B cell (primary cell): ENCODE measurements at regions not wholly inside any gene's neighbourhood (a gene's known extent, or its start where the extent isn't known, plus 50 kb on each side); places are given as distances from the start of the nearest gene placed in this dataset.
A peak's percentile ranks its signal among the peaks of the same experiment; 100 is the strongest.

Source experiments
- ATAC-seq: fragments of 200-7000 bp; cut with Tn5 transposase; one replicate; pipeline ENCODE4 v1.10.0; 2021; ENCODE audit warnings: low read depth, mild to moderate bottlenecking, moderate number of reproducible peaks, moderate library complexity
- CTCF ChIA-PET: fragments of 350-600 bp; sonication (Branson Sonifier 250); formaldehyde crosslinking; loops from one replicate; lab custom pipeline; 2021; ENCODE audit warnings: antibody characterized with exemption, inconsistent platforms; lab: Charles Lee
- POLR2A ChIA-PET: fragments of 350-600 bp; sonication (Branson Sonifier 250); formaldehyde crosslinking; loops from one replicate; lab custom pipeline; 2021; ENCODE audit warnings: antibody characterized with exemption; lab: Charles Lee
- DNase-seq: peaks from one replicate; pipeline ENCODE4 v3.0.0; 2013
- H2AFZ ChIP-seq: 2 replicates; pipeline ENCODE4 v1.6.1; 2012; ENCODE audit warnings: mild to moderate bottlenecking, low read depth, low read length; ENCODE audit not compliant: insufficient read depth, poor library complexity, severe bottlenecking
- H3K27ac ChIP-seq, 2 donors: 1 replicate in 1 of 2; 2 replicates in 1 of 2; pipeline ENCODE4 v1.5.1; 2012 to 2013; ENCODE audit warnings: low read length in 2 of 2, mild to moderate bottlenecking in 2 of 2, moderate library complexity in 1 of 2
- H3K27me3 ChIP-seq, 4 experiments: fragments of 200-600 bp in 1 of 4; sonication (generic) in 1 of 4; replicated peaks in 1 of 4; 1 replicate in 2 of 4; 2 replicates in 2 of 4; pipeline versions ENCODE4 v1.6.1 to v1.7.0; 2013 to 2016; ENCODE audit warnings: low read length in 3 of 4, mild to moderate bottlenecking in 2 of 4, mixed read lengths in 1 of 4, moderate library complexity in 1 of 4; ENCODE audit not compliant: insufficient read depth in 4 of 4, control insufficient read depth in 3 of 4; ENCODE audit errors: control extremely low read depth in 1 of 4
- H3K36me3 ChIP-seq, 2 experiments: replicated peaks in 1 of 2; 1 replicate in 1 of 2; 2 replicates in 1 of 2; pipeline versions ENCODE4 v1.6.1 to v1.7.1; 2013; ENCODE audit warnings: low read length in 1 of 2; ENCODE audit not compliant: insufficient read depth in 2 of 2, control insufficient read depth in 1 of 2; ENCODE audit errors: control extremely low read depth in 1 of 2, extremely low read depth in 1 of 2
- H3K4me1 ChIP-seq, 2 donors: fragments of 200-600 bp in 1 of 2; sonication (generic) in 1 of 2; 1 replicate in 1 of 2; 2 replicates in 1 of 2; pipeline versions ENCODE4 v1.5.1 to v1.6.1; 2013 to 2017; ENCODE audit warnings: low read length in 2 of 2; ENCODE audit not compliant: control insufficient read depth in 2 of 2, insufficient read depth in 2 of 2
- H3K4me2 ChIP-seq: replicated peaks from 2 replicates; pipeline ENCODE3; 2012; ENCODE audit warnings: mild to moderate bottlenecking, low read depth, low read length; ENCODE audit not compliant: poor library complexity, severe bottlenecking
- H3K4me3 ChIP-seq, 5 experiments: fragments of 200-600 bp in 1 of 5; sonication (generic) in 1 of 5; 1 replicate in 3 of 5; 2 replicates in 2 of 5; pipeline versions ENCODE4 v1.5.1 to v1.7.0; 2011 to 2016; ENCODE audit warnings: low read length in 4 of 5, mild to moderate bottlenecking in 4 of 5, low read depth in 2 of 5, control low read depth in 1 of 5, moderate library complexity in 1 of 5; ENCODE audit not compliant: insufficient read depth in 1 of 5; ENCODE audit errors: control extremely low read depth in 1 of 5, extremely low read depth in 1 of 5
- H3K79me2 ChIP-seq: fragments of 200-600 bp; sonication (generic); one replicate; pipeline ENCODE4 v1.6.0; 2016; ENCODE audit warnings: low read length; ENCODE audit not compliant: control insufficient read depth, insufficient read depth
- H3K9ac ChIP-seq: fragments of 200-600 bp; sonication (generic); 2 replicates; pipeline ENCODE4 v1.6.1; 2017; ENCODE audit warnings: mild to moderate bottlenecking, low read length, moderate library complexity
- H3K9me3 ChIP-seq, 3 donors: one replicate each; pipeline versions ENCODE4 v1.6.1 to v1.7.1; 2013; ENCODE audit warnings: low read length in 2 of 3; ENCODE audit not compliant: control insufficient read depth in 2 of 3, insufficient read depth in 1 of 3; ENCODE audit errors: control extremely low read depth in 1 of 3
- H4K20me1 ChIP-seq: 2 replicates; pipeline ENCODE4 v1.6.0; 2012; ENCODE audit warnings: mild to moderate bottlenecking, low read length; ENCODE audit not compliant: insufficient read depth, control insufficient read depth, poor library complexity, severe bottlenecking
- H3K27ac Mint-ChIP-seq: one replicate; pipeline ENCODE4 v1.8.0; 2021; ENCODE audit warnings: mixed read lengths
- H3K27me3 Mint-ChIP-seq: one replicate; pipeline ENCODE4 v1.8.0; 2021; ENCODE audit warnings: mixed read lengths
- H3K4me1 Mint-ChIP-seq: one replicate; pipeline ENCODE4 v1.8.0; 2021; ENCODE audit warnings: mixed read lengths
- H3K4me3 Mint-ChIP-seq: one replicate; pipeline ENCODE4 v1.8.0; 2021; ENCODE audit warnings: mixed read lengths
- H3K9me3 Mint-ChIP-seq: one replicate; pipeline ENCODE4 v1.8.0; 2022; ENCODE audit warnings: mixed read lengths; ENCODE audit not compliant: insufficient read depth
- EZH2 ChIP-seq: IDR thresholded peaks from 2 replicates; pipeline ENCODE4 v1.6.1; 2012; ENCODE audit warnings: borderline replicate concordance, low read depth, mild to moderate bottlenecking, moderate library complexity, low read length; ENCODE audit not compliant: insufficient read depth, poor library complexity, severe bottlenecking
- WGBS: methylation state at CpG from one replicate; pipeline ENCODE4 v1.1.5; 2013; ENCODE audit warnings: missing lambda C conversion rate; ENCODE audit not compliant: insufficient coverage; 5-methylcytosine and 5-hydroxymethylcytosine counted together
- intact Hi-C: fragments of 100-400 bp; cut with micrococcal nuclease; formaldehyde crosslinking; loops from one replicate; pipeline ENCODE4 v1.10.0; 2022
- TF ChIP-seq, protein P1 (sequence below): fragments of 200-600 bp; IDR thresholded peaks from one replicate; pipeline ENCODE4 v1.8.0; 2022; ENCODE audit warnings: antibody characterized with exemption, mild to moderate bottlenecking

DNA sequence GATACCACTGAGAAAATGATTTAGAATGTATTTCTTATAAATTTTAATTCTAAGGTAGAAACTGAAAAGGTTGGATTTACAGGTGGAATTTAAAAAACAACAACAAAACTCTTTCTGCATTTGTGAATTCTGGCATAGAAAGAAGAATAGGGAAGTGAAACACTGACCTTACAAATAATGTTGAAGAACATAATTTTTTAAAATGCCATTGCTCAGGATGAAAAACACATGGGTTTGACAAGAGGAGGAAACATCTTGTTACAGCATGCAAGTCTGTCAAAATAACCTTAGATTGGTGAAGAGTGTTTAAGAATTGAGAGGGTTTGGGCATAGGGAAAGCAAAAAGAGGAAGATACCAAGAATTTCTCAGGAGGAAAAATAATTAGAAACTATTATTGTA is 184.3 kb downstream of the UBE2E3 start:
- peak overlapping the region in 1 of 2 donors; percentile 35 for H3K27ac ChIP-seq
- ATAC-seq: peak; percentile 58
- POLR2A ChIA-PET: no interaction called here
- DNase-seq: peak; percentile 28
- H3K4me2 ChIP-seq: peak overlapping the region; percentile 60
- H3K9ac ChIP-seq: peak overlapping the region; percentile 28
- no peaks in the 10 kb centered on the region for H3K27me3 ChIP-seq
- CTCF ChIA-PET: interaction anchor here (1.9 kb wide), 1 partner anchor 292 kb away, joined by 7 read pairs; the partner anchor contains the start of gene ITGA4
- H3K9me3 ChIP-seq: peaks cover 1 to 7% (median 3%) of the 10 kb centered on the region in 3 donors
- H3K27me3 Mint-ChIP-seq: no peaks in the 10 kb centered on the region
- TF ChIP-seq EZH2: no peak
- TF ChIP-seq, protein P1, sequence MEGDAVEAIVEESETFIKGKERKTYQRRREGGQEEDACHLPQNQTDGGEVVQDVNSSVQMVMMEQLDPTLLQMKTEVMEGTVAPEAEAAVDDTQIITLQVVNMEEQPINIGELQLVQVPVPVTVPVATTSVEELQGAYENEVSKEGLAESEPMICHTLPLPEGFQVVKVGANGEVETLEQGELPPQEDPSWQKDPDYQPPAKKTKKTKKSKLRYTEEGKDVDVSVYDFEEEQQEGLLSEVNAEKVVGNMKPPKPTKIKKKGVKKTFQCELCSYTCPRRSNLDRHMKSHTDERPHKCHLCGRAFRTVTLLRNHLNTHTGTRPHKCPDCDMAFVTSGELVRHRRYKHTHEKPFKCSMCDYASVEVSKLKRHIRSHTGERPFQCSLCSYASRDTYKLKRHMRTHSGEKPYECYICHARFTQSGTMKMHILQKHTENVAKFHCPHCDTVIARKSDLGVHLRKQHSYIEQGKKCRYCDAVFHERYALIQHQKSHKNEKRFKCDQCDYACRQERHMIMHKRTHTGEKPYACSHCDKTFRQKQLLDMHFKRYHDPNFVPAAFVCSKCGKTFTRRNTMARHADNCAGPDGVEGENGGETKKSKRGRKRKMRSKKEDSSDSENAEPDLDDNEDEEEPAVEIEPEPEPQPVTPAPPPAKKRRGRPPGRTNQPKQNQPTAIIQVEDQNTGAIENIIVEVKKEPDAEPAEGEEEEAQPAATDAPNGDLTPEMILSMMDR: no peak
- peaks cover 18 to 30% of the 10 kb centered on the region in 2 donors for H3K4me1 ChIP-seq
- H4K20me1 ChIP-seq: no peaks in the 10 kb centered on the region
- H3K36me3 ChIP-seq: no peaks in the 10 kb centered on the region
- intact Hi-C loops: no loop called here
- H3K4me1 Mint-ChIP-seq: peaks cover 30% of the 10 kb centered on the region
- no peaks in the 10 kb centered on the region for H3K79me2 ChIP-seq
- H3K4me3 ChIP-seq: peak overlapping the region in 1 of 5 experiments; percentile 48
- peak overlapping the region; percentile 26 for H3K4me3 Mint-ChIP-seq
- no peak overlapping the region for H2AFZ ChIP-seq
- peak overlapping the region; percentile 2 for H3K27ac Mint-ChIP-seq
- peaks cover 7% of the 10 kb centered on the region for H3K9me3 Mint-ChIP-seq

DNA sequence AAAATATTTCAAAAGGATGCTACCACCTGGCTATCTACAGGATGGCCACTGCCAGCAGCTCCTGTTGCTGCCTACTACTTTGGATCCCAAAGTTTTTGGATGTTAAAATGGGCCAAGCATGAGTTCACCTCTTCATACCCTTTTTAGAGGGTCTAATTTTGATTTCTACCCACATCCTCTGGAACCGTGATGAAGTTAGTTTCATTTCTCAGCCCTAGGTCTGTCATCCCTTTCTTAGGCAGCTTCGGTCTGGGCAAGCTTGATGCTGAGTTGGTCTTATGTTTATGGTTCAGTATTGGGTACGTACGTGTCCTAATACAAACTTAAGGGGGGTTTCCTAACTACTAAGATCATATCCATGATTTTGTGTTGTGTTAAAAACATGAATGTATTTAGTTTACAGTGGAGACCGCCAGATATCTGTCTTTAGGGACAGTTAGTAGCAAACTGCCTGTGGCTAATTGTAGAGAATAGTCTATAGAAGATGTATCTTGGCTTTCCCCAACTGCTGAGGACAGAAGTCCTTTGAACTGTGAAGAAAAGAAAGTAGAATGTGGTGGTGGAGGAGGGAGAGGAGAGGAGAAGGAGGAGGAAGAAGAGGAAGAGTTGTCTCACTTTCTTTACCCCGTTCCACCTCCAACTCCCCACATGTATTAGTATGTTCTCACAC is 184.9 kb downstream of the UBE2E3 start:
- no peaks in the 10 kb centered on the region for H3K36me3 ChIP-seq
- H3K79me2 ChIP-seq: no peaks in the 10 kb centered on the region
- H2AFZ ChIP-seq: peak overlapping the region; percentile 49
- H3K9ac ChIP-seq: peak overlapping the region; percentile 28
- no peaks in the 10 kb centered on the region for H4K20me1 ChIP-seq
- DNase-seq: peak; percentile 17
- peak overlapping the region; percentile 26 for H3K4me3 Mint-ChIP-seq
- TF ChIP-seq EZH2: no peak
- TF ChIP-seq, protein P1: no peak
- no peaks in the 10 kb centered on the region for H3K27me3 ChIP-seq
- H3K4me1 ChIP-seq: peaks cover 18 to 30% of the 10 kb centered on the region in 2 donors
- H3K4me3 ChIP-seq: peak overlapping the region in 1 of 5 experiments; percentile 48
- peaks cover 1 to 7% (median 3%) of the 10 kb centered on the region in 3 donors for H3K9me3 ChIP-seq
- peak overlapping the region; percentile 18 for H3K27ac Mint-ChIP-seq
- H3K27ac ChIP-seq: peak overlapping the region; percentile 21 to 35
- H3K4me1 Mint-ChIP-seq: peaks cover 30% of the 10 kb centered on the region
- peaks cover 7% of the 10 kb centered on the region for H3K9me3 Mint-ChIP-seq
- POLR2A ChIA-PET: no interaction called here
- CTCF ChIA-PET: interaction anchor here (1.9 kb wide), 1 partner anchor 292 kb away, joined by 7 read pairs; the partner anchor contains the start of gene ITGA4
- no CpG with 5 or more reads among the region's 6 CpGs for whole genome bisulfite sequencing
- peak overlapping the region; percentile 60 for H3K4me2 ChIP-seq
- ATAC-seq: peak; percentile 36
- intact Hi-C loops: no loop called here
- H3K27me3 Mint-ChIP-seq: no peaks in the 10 kb centered on the region
